ENCODE measurements at regions not wholly inside any gene's neighbourhood (a gene's known extent, or its start where the extent isn't known, plus 50 kb on each side); places are given as distances from the start of the nearest gene placed in this dataset.
"Not testable (repeated sequence)": the region's sequence is repeated elsewhere in the genome, so short reads cannot be mapped to it uniquely, and the experiment has no call there.

DNA sequence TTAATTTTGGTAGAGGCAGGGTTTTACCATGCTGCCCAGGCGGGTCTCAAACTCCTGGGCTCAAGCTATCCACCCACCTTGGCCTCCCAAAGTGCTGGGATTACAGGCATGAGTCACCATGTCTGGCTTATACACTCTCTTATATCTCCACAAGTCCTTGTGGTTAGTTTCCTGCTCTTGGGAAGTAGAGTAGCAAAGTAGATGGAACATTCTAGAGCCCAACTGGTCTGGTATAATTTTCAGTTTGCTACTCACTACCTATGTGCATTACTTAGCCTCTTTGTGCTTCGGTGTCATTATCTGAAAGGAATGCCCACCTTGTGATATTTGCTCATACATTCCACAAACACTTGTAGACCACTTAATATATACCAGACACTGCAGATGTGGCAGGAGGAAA is 96.6 kb upstream of the IPO9 start:
- H3K4me3 ChIP-seq (ENCODE audit: low read depth, low read length, poor library complexity, severe bottlenecking): no peak overlapping the region
- BruUV-seq (replicated peaks): no TSS peak
- peaks cover 14% of the 10 kb centered on the region for H3K4me1 ChIP-seq (ENCODE audit: insufficient read depth, low read length, poor library complexity, severe bottlenecking)
- no peaks in the 10 kb centered on the region for H3K27me3 ChIP-seq (replicated peaks; ENCODE audit: insufficient read depth, low read depth, low read length, poor library complexity)
- DNase-seq (ENCODE audit: low spot score): no peak
- H3K27ac ChIP-seq (ENCODE audit: low read depth, low read length, poor library complexity, severe bottlenecking): no peak overlapping the region
- H3K36me3 ChIP-seq (ENCODE audit: insufficient read depth, low read length, poor library complexity, severe bottlenecking): no peaks in the 10 kb centered on the region
- POLR2A ChIA-PET (ENCODE audit: low non-redundant PET): no interaction called here
- intact Hi-C loops (cut with micrococcal nuclease; ENCODE audit: unreplicated experiment): no loop called here
- CTCF ChIA-PET: no interaction called here
- H3K9me3 ChIP-seq (ENCODE audit: low read depth, low read length, poor library complexity, severe bottlenecking): no peaks in the 10 kb centered on the region
- no peak for TF ChIP-seq CTCF (conservative IDR thresholded peaks at IDR 0.05; ENCODE audit: low read depth, low read length)
- no peak for TF ChIP-seq EZH2 (IDR thresholded peaks at IDR 0.05; ENCODE audit: borderline replicate concordance, low read depth, low read length, poor library complexity, severe bottlenecking)

- H3K27ac ChIP-seq (ENCODE audit: low read depth, low read length, poor library complexity, severe bottlenecking); H3K36me3 ChIP-seq (ENCODE audit: insufficient read depth, low read length, poor library complexity, severe bottlenecking); H3K9me3 ChIP-seq (ENCODE audit: low read depth, low read length, poor library complexity, severe bottlenecking); POLR2A ChIA-PET (ENCODE audit: low non-redundant PET); BruUV-seq (replicated peaks); CTCF ChIA-PET; intact Hi-C loops (cut with micrococcal nuclease; ENCODE audit: unreplicated experiment); H3K4me3 ChIP-seq (ENCODE audit: low read depth, low read length, poor library complexity, severe bottlenecking); H3K27me3 ChIP-seq (replicated peaks; ENCODE audit: insufficient read depth, low read depth, low read length, poor library complexity); DNase-seq (ENCODE audit: low spot score): not testable (repeated sequence)
- H3K4me1 ChIP-seq (ENCODE audit: insufficient read depth, low read length, poor library complexity, severe bottlenecking): peaks cover 27% of the 10 kb centered on the region
Observed at GRCh38 chr1:201734221-201734620, 94.7 kb upstream of the IPO9 start.

- POLR2A ChIA-PET (ENCODE audit: low non-redundant PET): no interaction called here
- H3K36me3 ChIP-seq (ENCODE audit: insufficient read depth, low read length, poor library complexity, severe bottlenecking): no peaks in the 10 kb centered on the region
- no peak for DNase-seq (ENCODE audit: low spot score)
- H3K27me3 ChIP-seq (replicated peaks; ENCODE audit: insufficient read depth, low read depth, low read length, poor library complexity): no peaks in the 10 kb centered on the region
- H3K9me3 ChIP-seq (ENCODE audit: low read depth, low read length, poor library complexity, severe bottlenecking): no peaks in the 10 kb centered on the region
- intact Hi-C loops (cut with micrococcal nuclease; ENCODE audit: unreplicated experiment): no loop called here
- H3K27ac ChIP-seq (ENCODE audit: low read depth, low read length, poor library complexity, severe bottlenecking): no peak overlapping the region
- no peak for TF ChIP-seq CTCF (conservative IDR thresholded peaks at IDR 0.05; ENCODE audit: low read depth, low read length)
- CTCF ChIA-PET: no interaction called here
- no TSS peak for BruUV-seq (replicated peaks)
- peaks cover 31% of the 10 kb centered on the region for H3K4me1 ChIP-seq (ENCODE audit: insufficient read depth, low read length, poor library complexity, severe bottlenecking)
- no peak overlapping the region for H3K4me3 ChIP-seq (ENCODE audit: low read depth, low read length, poor library complexity, severe bottlenecking)
Observed at GRCh38 chr1:201734786-201735185, 94.2 kb upstream of the IPO9 start.

- Histone ChIP-seq H3K27ac (ENCODE audit: low read depth, low read length, poor library complexity, severe bottlenecking) (peak overlapping the region; percentile 7), H3K9me3 (ENCODE audit: low read depth, low read length, poor library complexity, severe bottlenecking) (no peaks in the 10 kb centered on the region), H3K36me3 (ENCODE audit: insufficient read depth, low read length, poor library complexity, severe bottlenecking) (no peaks in the 10 kb centered on the region), H3K4me3 (ENCODE audit: low read depth, low read length, poor library complexity, severe bottlenecking) (no peak overlapping the region), H3K27me3 (replicated peaks; ENCODE audit: insufficient read depth, low read depth, low read length, poor library complexity) (no peaks in the 10 kb centered on the region), H3K4me1 (ENCODE audit: insufficient read depth, low read length, poor library complexity, severe bottlenecking) (peaks cover 31% of the 10 kb centered on the region)
- ChIA-PET POLR2A (ENCODE audit: low non-redundant PET) (interaction anchor here (0.6 kb wide), 1 partner anchor 100 kb away, joined by 3 read pairs; no protein-coding TSS in a partner anchor), CTCF (no interaction called here)
- no TSS peak for BruUV-seq (replicated peaks)
- no peak for DNase-seq (ENCODE audit: low spot score)
- intact Hi-C loops (cut with micrococcal nuclease; ENCODE audit: unreplicated experiment): no loop called here
- TF ChIP-seq CTCF (conservative IDR thresholded peaks at IDR 0.05; ENCODE audit: low read depth, low read length): no peak
- TF ChIP-seq EZH2 (IDR thresholded peaks at IDR 0.05; ENCODE audit: borderline replicate concordance, low read depth, low read length, poor library complexity, severe bottlenecking): no peak
Observed at GRCh38 chr1:201736707-201737320, 92.1 kb upstream of the IPO9 start.
